ENCODE measurements at regions not wholly inside any gene's neighbourhood (a gene's known extent, or its start where the extent isn't known, plus 50 kb on each side); places are given as distances from the start of the nearest gene placed in this dataset.

GRCh38 chr20:58585753-58586540 is 65.1 kb upstream of the STX16 start:
- DNase-seq (no peak), ATAC-seq (no peak)
- Histone ChIP-seq H3K27ac (ENCODE audit: low read depth, low read length) (no peak overlapping the region), H3K4me3 (ENCODE audit: low read length) (no peak overlapping the region), H3K27me3 (ENCODE audit: control insufficient read depth in 2 of 2, insufficient read depth in 2 of 2, low read length in 2 of 2) (peaks cover 0 to 3% of the 10 kb centered on the region in 2 donors), H3K36me3 (ENCODE audit: control insufficient read depth in 2 of 3, insufficient read depth in 3 of 3, low read length in 3 of 3) (no peaks in the 10 kb centered on the region), H3K4me1 (ENCODE audit: control insufficient read depth in 2 of 2, insufficient read depth in 2 of 2, low read length in 2 of 2) (no peaks in the 10 kb centered on the region), H3K9me3 (ENCODE audit: control insufficient read depth in 2 of 3, low read length in 3 of 3) (peaks cover 0 to 4% (median 0%) of the 10 kb centered on the region in 3 experiments)
- H3K27ac Mint-ChIP-seq, result no peak overlapping the region
- ChIA-PET POLR2A (no interaction called here), CTCF (no interaction called here)
- peaks cover 0 to 28% (median 15%) of the 10 kb centered on the region in 5 donors for H3K27me3 Mint-ChIP-seq
- peaks cover 0 to 2% (median 0%) of the 10 kb centered on the region in 7 donors for H3K4me1 Mint-ChIP-seq
- H3K9me3 Mint-ChIP-seq, result peaks cover 0 to 25% (median 9%) of the 10 kb centered on the region in 11 donors
- H3K4me3 Mint-ChIP-seq, result no peak overlapping the region
- H3K36me3 Mint-ChIP-seq, result peaks cover 0 to 11% (median 0%) of the 10 kb centered on the region in 5 donors
- intact Hi-C loops (cut with micrococcal nuclease), result no loop called here

DNA sequence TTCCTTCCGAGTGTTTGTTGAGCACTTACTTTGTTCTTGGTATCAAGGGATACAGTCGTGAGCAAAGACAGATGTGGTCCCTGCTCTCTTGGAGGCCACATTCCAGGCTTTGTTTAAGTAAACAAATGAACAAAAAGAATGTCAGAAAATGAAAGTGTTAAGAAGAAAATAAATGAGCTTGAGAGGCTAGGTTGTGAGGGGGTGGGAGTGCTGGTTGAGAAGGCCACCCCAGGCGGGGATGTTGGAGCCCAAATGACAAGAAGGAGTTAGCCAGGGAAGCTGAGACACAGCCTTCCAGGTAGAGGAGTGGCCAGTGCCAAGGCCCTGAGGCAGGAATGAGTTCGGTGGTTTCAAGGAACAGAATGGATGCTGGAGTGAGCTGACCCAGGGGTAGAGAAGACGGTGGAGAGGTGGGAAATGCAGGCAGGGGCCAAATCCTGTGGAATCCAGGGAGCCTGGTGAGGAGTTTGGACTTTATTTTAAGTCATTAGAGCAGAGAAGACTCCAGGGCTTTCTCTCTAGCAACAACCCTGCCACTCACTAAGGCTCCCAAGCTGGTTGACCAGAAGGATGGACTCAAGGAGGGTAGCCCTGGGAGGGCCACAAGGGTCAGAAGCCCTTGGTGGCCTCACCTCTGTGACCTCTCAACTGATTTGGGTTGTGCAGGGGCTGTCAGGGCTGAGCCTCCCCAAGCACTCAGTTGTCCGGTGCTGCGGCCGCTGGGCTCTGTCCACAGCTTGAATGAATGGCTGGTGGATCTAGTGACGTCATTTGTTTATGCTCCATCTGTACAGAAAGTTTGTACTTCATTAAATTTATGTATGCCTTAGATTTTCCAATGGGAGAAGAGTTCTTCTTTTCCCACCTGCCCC is 66.0 kb upstream of the STX16 start:
- Mint-ChIP-seq H3K9me3 (peaks cover 0 to 26% (median 9%) of the 10 kb centered on the region in 11 donors), H3K4me3 (no peak overlapping the region), H3K4me1 (peaks cover 0 to 2% (median 0%) of the 10 kb centered on the region in 7 donors), H3K36me3 (peaks cover 0 to 11% (median 0%) of the 10 kb centered on the region in 5 donors), H3K27ac (peak overlapping the region in 2 of 9 donors; percentile 9 to 84), H3K27me3 (peaks cover 0 to 27% (median 15%) of the 10 kb centered on the region in 5 donors)
- Histone ChIP-seq H3K4me3 (ENCODE audit: low read length) (no peak overlapping the region), H3K9me3 (ENCODE audit: control insufficient read depth in 2 of 3, low read length in 3 of 3) (peaks cover 0 to 4% (median 0%) of the 10 kb centered on the region in 3 experiments), H3K27me3 (ENCODE audit: control insufficient read depth in 2 of 2, insufficient read depth in 2 of 2, low read length in 2 of 2) (peaks cover 0 to 3% of the 10 kb centered on the region in 2 donors), H3K27ac (ENCODE audit: low read depth, low read length) (no peak overlapping the region), H3K4me1 (ENCODE audit: control insufficient read depth in 2 of 2, insufficient read depth in 2 of 2, low read length in 2 of 2) (no peaks in the 10 kb centered on the region), H3K36me3 (ENCODE audit: control insufficient read depth in 2 of 3, insufficient read depth in 3 of 3, low read length in 3 of 3) (no peaks in the 10 kb centered on the region)
- POLR2A ChIA-PET, result no interaction called here
- no peak for DNase-seq
- no peak for ATAC-seq
- intact Hi-C loops (cut with micrococcal nuclease), result no loop called here
- CTCF ChIA-PET, result no interaction called here

DNA sequence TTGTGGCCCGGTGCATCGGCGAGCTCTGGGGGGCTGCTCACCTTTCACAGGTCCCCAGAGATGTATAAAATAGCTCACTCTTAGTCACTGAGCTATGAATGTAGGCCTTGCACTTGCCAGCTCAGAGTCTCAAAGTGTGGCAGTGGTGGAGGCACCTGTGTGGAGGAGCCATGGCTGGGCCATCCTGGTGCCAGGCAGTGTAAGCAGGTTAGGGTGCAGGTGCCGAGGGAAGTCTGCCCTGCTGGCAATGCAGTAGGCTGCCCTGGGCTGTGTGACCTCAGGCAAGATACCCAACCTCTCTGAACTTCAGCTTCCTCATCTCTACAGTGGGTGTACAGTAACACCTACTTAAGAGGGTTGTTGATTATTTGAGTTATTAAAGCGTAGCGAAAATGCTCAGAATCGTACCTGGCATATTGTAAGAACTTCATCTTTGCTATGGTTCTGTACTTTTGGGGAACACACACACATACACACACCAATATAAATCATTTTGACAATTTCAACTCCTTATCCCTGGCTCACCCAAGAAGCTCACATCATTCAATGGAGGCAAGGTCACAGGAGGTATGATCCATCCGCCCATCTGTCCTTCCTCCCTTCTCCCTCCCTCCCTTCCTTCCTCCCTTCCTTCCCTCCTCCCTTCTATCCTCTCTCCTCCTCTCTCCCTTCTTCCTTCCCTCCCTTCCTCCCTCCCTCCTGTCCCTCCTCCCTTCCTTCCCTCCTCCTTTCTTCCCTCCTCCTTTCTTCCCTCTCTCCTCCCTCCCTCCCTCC is 66.8 kb upstream of the STX16 start:
- ChIA-PET CTCF (no interaction called here), POLR2A (no interaction called here)
- Histone ChIP-seq H3K9me3 (ENCODE audit: control insufficient read depth in 2 of 3, low read length in 3 of 3) (peaks cover 0 to 4% (median 0%) of the 10 kb centered on the region in 3 experiments), H3K36me3 (ENCODE audit: control insufficient read depth in 2 of 3, insufficient read depth in 3 of 3, low read length in 3 of 3) (no peaks in the 10 kb centered on the region), H3K4me1 (ENCODE audit: control insufficient read depth in 2 of 2, insufficient read depth in 2 of 2, low read length in 2 of 2) (no peaks in the 10 kb centered on the region), H3K27ac (ENCODE audit: low read depth, low read length) (no peak overlapping the region), H3K27me3 (ENCODE audit: control insufficient read depth in 2 of 2, insufficient read depth in 2 of 2, low read length in 2 of 2) (no peaks in the 10 kb centered on the region), H3K4me3 (ENCODE audit: low read length) (no peak overlapping the region)
- ATAC-seq (no peak), DNase-seq (no peak)
- Mint-ChIP-seq H3K4me1 (peaks cover 0 to 2% (median 0%) of the 10 kb centered on the region in 7 donors), H3K4me3 (no peak overlapping the region), H3K27me3 (peaks cover 0 to 23% (median 15%) of the 10 kb centered on the region in 5 donors), H3K36me3 (peaks cover 0 to 11% (median 0%) of the 10 kb centered on the region in 5 donors), H3K27ac (no peak overlapping the region), H3K9me3 (peaks cover 0 to 26% (median 9%) of the 10 kb centered on the region in 11 donors)
- intact Hi-C loops (cut with micrococcal nuclease), result no loop called here

GRCh38 chr20:58583586-58583985 is 67.5 kb upstream of the STX16 start:
- CTCF ChIA-PET, result no interaction called here
- Mint-ChIP-seq H3K27ac (no peak overlapping the region), H3K4me3 (no peak overlapping the region), H3K9me3 (peaks cover 0 to 26% (median 9%) of the 10 kb centered on the region in 11 donors), H3K27me3 (peaks cover 0 to 28% (median 15%) of the 10 kb centered on the region in 5 donors), H3K36me3 (peaks cover 0 to 11% (median 0%) of the 10 kb centered on the region in 5 donors), H3K4me1 (peaks cover 0 to 2% (median 0%) of the 10 kb centered on the region in 7 donors)
- H3K27me3 ChIP-seq (ENCODE audit: control insufficient read depth in 2 of 2, insufficient read depth in 2 of 2, low read length in 2 of 2), result no peaks in the 10 kb centered on the region
- no peak overlapping the region for H3K27ac ChIP-seq (ENCODE audit: low read depth, low read length)
- H3K4me1 ChIP-seq (ENCODE audit: control insufficient read depth in 2 of 2, insufficient read depth in 2 of 2, low read length in 2 of 2), result no peaks in the 10 kb centered on the region
- DNase-seq, result no peak
- no peaks in the 10 kb centered on the region for H3K36me3 ChIP-seq (ENCODE audit: control insufficient read depth in 2 of 3, insufficient read depth in 3 of 3, low read length in 3 of 3)
- intact Hi-C loops (cut with micrococcal nuclease), result no loop called here
- peaks cover 0 to 4% (median 0%) of the 10 kb centered on the region in 3 experiments for H3K9me3 ChIP-seq (ENCODE audit: control insufficient read depth in 2 of 3, low read length in 3 of 3)
- POLR2A ChIA-PET, result no interaction called here
- ATAC-seq, result no peak
- H3K4me3 ChIP-seq (ENCODE audit: low read length), result no peak overlapping the region

DNA sequence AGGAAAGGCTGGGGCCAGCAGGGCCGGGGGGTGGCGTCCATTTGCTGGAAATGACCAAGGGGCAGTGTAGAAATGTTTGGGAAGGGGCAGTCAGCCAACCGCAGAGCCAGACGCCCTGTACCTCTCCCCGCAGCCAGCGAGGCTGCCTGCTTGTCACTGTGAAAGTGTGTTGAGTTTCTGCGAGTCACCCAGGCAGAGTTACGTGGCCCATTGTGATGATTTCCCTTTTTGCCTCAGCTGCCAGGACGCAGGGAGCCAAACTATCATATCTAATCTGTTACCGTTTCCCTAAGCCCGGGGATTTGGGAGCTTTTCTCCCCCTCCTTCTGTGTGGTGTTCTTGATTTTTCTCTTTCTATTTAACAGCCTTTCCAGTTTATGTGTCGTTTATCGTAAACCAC is 67.9 kb upstream of the STX16 start:
- H3K27me3 Mint-ChIP-seq, result peaks cover 0 to 32% (median 15%) of the 10 kb centered on the region in 5 donors
- ChIA-PET POLR2A (no interaction called here), CTCF (no interaction called here)
- H3K36me3 Mint-ChIP-seq, result peaks cover 0 to 11% (median 0%) of the 10 kb centered on the region in 5 donors
- no peak overlapping the region for H3K4me3 Mint-ChIP-seq
- intact Hi-C loops (cut with micrococcal nuclease), result no loop called here
- Histone ChIP-seq H3K27ac (ENCODE audit: low read depth, low read length) (no peak overlapping the region), H3K9me3 (ENCODE audit: control insufficient read depth in 2 of 3, low read length in 3 of 3) (peaks cover 0 to 4% (median 0%) of the 10 kb centered on the region in 3 experiments), H3K4me1 (ENCODE audit: control insufficient read depth in 2 of 2, insufficient read depth in 2 of 2, low read length in 2 of 2) (no peaks in the 10 kb centered on the region), H3K36me3 (ENCODE audit: control insufficient read depth in 2 of 3, insufficient read depth in 3 of 3, low read length in 3 of 3) (no peaks in the 10 kb centered on the region), H3K4me3 (ENCODE audit: low read length) (no peak overlapping the region), H3K27me3 (ENCODE audit: control insufficient read depth in 2 of 2, insufficient read depth in 2 of 2, low read length in 2 of 2) (no peaks in the 10 kb centered on the region)
- H3K27ac Mint-ChIP-seq, result no peak overlapping the region
- DNase-seq, result no peak
- peaks cover 0 to 2% (median 0%) of the 10 kb centered on the region in 7 donors for H3K4me1 Mint-ChIP-seq
- no peak for ATAC-seq
- peaks cover 0 to 26% (median 9%) of the 10 kb centered on the region in 11 donors for H3K9me3 Mint-ChIP-seq

DNA sequence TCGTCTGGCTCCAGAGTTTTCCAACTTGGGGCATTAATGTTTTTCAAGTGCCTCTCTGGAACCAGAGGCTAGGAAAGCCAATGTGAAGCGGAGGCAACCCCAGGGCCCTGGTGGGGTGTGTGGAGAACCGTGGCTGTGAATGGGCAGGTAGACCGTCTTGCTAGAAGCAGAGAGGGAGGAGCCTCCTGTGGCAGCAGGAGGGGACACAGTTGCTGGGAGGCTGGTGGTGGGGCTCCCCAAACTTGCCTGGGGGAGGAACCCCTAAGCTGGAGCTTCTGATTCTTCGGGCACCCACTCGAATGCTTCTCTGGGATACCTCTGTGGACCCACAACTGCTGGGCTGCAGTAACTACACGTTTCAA is 65.3 kb upstream of the APCDD1L start:
- no peaks in the 10 kb centered on the region for H3K4me1 Mint-ChIP-seq
- Histone ChIP-seq H3K27me3 (ENCODE audit: control insufficient read depth in 2 of 2, insufficient read depth in 2 of 2, low read length in 2 of 2) (no peaks in the 10 kb centered on the region), H3K4me1 (ENCODE audit: control insufficient read depth in 2 of 2, insufficient read depth in 2 of 2, low read length in 2 of 2) (no peaks in the 10 kb centered on the region), H3K9me3 (ENCODE audit: control insufficient read depth in 2 of 3, low read length in 3 of 3) (peaks cover 0 to 4% (median 0%) of the 10 kb centered on the region in 3 experiments), H3K27ac (ENCODE audit: low read depth, low read length) (no peak overlapping the region), H3K4me3 (ENCODE audit: low read length) (no peak overlapping the region), H3K36me3 (ENCODE audit: control insufficient read depth in 2 of 3, insufficient read depth in 3 of 3, low read length in 3 of 3) (no peaks in the 10 kb centered on the region)
- intact Hi-C loops (cut with micrococcal nuclease), result no loop called here
- peaks cover 0 to 26% (median 9%) of the 10 kb centered on the region in 11 donors for H3K9me3 Mint-ChIP-seq
- DNase-seq (no peak), ATAC-seq (no peak)
- H3K27ac Mint-ChIP-seq, result no peak overlapping the region
- H3K27me3 Mint-ChIP-seq, result peaks cover 0 to 32% (median 15%) of the 10 kb centered on the region in 5 donors
- no peak overlapping the region for H3K4me3 Mint-ChIP-seq
- peaks cover 0 to 11% (median 0%) of the 10 kb centered on the region in 5 donors for H3K36me3 Mint-ChIP-seq
- ChIA-PET POLR2A (no interaction called here), CTCF (no interaction called here)
